HG03342 (cell line): ENCODE measurements at regions not wholly inside any gene's neighbourhood (a gene's known extent, or its start where the extent isn't known, plus 50 kb on each side); places are given as distances from the start of the nearest gene placed in this dataset.
A peak's percentile ranks its signal among the peaks of the same experiment; 100 is the strongest.
"Not testable (repeated sequence)": the region's sequence is repeated elsewhere in the genome, so short reads cannot be mapped to it uniquely, and the experiment has no call there.

ENCODE experiments used
- ATAC-seq: cut with Tn5 transposase; IDR thresholded peaks from one replicate; pipeline ENCODE4 v1.9.1; 2021; ENCODE audit warnings: mild to moderate bottlenecking, moderate library complexity; ENCODE audit not compliant: unreplicated experiment

DNA sequence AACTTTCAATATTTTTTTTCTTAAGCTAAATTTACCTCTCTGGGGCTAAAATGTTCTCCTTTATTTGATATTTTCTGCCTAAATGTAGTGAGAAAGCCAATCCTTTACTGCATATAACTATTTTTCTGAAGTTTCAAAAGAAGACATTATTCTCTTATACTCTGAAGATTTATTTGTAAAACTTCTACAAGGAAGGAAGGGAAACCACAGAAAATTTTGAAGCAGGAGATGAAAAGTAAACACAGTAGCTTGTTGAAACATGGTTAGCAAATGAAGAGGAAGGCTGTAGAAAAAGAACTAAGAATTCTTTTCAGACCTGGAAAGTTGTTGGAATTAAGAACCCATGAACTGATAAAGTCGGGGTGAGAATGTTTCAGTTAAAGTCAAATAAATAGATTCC, 330.3 kb downstream of the HGF start:
- no peak for ATAC-seq

DNA sequence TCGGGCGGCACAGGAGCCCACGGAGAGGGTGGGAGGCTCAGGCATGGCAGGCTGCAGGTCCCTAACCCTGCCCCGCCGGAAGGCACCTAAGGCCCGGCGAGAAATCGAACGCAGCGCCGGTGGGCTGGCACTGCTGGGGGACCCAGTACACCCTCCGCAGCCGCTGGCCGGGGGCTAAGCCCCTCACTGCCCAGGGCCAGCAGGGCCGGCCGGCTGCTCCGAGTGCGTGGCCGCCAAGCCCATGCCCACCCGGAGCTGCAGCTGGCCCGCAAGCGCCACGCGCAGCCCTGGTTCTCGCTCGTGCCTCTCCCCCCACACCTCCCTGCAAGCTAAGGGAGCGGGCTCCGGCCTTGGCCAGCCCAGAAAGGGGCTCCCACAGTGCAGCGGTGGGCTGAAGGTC, 332.7 kb downstream of the HGF start:
- not testable (repeated sequence) for ATAC-seq

DNA sequence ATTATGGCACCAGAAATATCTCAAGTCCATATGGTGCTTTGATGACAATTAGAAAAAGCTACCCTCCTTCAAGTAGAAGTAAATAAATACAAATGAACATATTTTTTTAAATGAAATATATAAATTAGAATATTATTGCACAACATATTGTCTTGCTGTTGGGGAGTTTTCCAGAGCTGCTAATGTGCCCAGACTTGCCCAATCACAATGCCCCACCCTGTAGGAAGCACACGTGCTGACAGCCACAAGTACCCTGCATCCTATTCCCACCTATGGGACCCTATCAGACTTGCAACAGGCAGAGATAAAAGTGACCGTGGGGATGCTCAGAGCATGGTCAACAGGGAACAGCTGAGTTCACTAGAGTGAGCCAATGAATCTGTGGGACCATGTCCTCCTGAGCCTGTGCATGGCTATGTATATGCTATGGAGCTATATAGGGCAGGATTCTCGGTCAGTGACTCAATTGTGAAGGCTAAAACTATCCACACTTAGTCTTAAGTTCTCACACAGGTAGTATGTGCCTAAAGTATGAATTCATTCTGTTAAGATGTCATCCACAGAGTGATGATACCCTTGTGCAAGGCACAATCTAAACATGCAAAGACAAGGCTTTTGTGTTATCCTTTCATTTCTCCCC, 336.0 kb downstream of the HGF start:
- ATAC-seq: no peak

DNA sequence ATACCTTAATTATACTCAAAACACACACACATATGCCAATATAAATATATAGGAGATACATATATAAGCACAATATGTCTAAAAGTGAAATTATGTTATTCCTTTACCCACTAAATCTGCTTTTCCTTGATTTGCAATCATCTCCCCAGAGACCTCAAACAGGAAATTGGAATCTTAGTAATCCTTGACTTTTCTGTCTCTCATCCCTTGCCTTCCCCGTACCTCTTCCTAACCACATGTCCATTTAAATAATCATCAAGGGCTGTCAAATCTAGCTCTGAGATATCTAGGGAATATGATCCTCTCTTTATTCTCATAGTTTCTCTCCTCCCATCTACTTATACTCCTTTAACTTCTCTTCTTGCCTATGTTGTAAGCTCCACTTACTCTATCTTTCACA, 336.6 kb downstream of the HGF start:
- ATAC-seq: no peak

DNA sequence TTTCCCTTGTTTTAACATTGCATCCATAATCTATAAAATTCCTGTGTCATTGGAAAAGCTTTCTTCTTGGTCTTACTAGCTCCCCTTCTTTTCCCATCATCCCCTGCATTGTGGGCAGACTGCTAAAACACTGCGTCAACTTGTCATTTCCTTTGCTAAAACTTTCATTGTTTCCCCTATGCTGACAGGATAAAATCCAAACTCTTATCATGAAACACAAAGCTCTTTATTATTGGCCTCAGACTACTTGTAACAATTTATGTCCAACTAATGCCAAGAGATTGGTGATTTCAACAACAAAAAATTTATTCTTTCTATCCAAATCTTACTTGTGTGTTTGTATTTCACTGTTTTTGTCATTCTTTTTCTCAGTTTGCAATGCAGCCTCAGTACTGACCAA, 339.1 kb downstream of the HGF start:
- no peak for ATAC-seq

DNA sequence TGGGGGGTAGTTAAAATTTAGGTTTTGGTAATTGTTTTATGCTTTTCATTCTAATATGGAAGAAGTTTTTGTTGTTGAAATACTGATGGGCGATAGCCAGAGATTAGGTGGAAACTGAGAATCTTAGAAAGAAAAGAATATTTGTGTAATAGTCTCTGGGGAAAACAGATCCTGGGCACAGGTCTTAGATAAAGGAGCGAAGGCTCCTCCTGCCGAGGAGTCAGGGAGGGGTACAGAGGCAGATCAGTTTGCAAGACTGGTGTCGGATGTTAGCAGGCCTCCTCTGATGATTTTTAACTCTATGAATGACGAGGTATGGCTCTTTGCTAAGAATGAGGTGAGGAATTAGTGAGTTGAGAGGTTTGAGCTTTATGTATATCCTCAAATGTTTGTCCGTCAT, 339.7 kb downstream of the HGF start:
- ATAC-seq: no peak

DNA sequence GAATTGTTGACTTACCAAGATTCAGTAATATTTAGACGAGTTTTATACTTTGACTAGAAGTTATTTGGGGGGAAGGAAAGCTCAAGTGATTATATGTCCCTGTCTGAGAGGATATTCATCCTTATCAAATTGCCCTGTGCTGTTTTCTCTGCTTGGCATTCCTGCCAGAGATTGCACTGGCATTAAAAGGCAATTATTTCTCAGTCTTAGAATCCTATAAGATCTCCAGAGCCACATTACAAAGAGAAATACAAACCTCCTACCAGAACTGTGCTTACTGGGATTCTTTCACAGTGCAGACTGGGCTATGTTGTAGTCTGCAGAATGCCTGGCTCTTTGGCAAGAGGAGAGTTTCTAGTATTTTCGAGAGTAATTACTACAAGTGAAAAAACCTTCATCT, 342.4 kb downstream of the HGF start:
- no peak for ATAC-seq

DNA sequence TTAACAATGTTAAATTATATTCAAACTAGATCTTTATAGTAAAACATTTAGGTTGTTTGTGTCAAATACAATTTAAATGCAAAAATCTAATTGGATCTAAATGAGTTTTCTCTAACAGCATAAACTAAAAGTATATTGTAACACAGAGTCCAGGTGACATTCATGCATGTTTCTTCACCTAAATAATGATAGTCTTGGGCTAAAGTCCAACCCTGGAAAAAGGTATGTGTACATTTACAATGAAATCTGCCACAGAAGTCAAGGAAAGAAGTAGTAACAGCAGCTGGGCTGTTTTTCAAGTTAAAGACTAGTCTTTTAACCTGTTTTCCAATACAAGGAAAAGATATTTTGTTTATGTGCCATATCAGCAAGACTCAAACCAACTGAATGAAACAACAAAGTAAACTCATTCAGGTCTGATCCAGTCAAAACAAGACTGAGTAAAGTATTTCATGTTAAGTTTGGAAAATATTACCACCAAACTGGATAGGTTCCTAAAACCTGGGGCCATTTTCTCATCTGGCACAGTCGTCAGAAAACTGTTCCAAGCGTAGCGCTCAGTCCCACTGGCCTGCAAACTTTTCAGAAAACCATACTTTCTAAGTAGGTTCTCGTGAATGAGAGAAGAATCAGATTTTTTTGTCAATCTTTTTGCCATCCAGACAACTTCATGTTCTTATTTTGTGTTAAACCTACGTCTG, 349.2 kb downstream of the HGF start:
- no peak for ATAC-seq

DNA sequence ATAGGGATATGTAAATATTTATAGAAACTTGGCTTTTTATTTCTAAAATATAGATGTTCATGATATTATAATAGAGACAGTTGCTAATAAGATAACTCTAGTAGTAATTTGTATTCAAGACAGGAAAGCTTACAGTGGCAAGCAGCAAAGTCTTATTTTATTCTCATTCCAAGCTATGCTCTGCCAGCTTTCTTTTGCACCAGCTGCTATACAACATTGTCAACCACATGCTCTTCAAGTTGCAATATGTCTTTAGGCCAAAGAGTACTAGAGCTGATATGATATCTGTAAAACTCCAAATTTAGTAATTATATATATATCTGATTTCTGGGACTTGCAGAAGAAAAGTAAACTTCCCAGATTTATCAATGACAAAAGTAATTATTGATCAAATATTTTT, 350.1 kb downstream of the HGF start:
- ATAC-seq: no peak

DNA sequence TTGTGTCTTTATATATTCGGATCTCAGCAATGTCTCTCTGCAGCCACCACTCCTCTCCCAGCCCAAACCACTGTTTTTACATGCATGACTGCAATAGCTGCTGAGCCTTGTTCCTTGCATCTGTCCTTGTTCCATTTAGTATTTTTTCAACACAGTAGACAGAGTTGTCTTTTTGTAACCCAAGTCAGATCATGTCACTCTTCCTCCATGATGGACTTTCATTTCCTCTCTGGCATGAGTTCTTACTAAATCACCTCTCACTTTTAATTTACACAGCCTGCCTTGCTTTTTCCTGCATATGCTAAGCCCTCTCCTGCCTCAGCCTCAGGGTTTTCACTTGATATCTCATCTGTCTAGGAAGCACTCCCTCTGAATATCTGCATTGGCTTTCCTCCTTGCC, 353.2 kb downstream of the HGF start:
- ATAC-seq: peak; percentile 52

DNA sequence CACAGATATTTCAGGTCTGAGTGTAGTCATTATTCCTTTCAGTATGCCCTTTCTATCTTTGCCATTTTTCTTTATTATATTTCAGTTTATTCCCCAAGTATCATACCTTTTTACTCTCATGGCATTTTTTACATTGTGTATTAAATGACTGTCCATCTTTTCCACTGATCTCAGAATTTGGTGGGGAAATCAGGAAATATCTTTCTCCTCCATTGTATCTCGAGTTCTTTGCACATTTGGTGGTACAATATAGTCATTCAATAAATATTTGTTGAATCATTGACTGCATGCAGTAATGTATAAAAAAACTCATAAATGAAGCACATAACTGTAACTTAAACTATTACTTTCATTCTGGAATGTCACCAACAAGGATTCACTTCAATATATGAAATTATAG, 354.7 kb downstream of the HGF start:
- ATAC-seq: no peak

DNA sequence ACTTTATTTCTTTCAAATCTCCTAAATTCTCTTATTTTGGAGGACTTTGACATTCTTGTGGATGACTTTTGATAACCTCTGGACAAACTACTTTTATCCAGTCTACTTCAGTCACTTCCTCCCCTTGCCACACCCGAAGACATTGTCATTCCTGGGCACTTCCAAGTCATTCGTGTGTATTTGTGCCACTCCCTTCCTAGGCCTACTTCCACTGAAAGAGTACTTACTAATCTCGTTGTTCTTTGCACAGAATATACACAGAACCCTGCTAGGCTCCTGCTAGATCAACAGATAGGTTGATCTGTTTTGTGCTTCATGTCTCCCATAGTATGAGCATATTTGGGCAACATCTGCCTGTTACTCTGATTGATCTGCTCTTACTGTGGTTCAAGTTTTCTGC, 355.4 kb downstream of the HGF start:
- no peak for ATAC-seq

DNA sequence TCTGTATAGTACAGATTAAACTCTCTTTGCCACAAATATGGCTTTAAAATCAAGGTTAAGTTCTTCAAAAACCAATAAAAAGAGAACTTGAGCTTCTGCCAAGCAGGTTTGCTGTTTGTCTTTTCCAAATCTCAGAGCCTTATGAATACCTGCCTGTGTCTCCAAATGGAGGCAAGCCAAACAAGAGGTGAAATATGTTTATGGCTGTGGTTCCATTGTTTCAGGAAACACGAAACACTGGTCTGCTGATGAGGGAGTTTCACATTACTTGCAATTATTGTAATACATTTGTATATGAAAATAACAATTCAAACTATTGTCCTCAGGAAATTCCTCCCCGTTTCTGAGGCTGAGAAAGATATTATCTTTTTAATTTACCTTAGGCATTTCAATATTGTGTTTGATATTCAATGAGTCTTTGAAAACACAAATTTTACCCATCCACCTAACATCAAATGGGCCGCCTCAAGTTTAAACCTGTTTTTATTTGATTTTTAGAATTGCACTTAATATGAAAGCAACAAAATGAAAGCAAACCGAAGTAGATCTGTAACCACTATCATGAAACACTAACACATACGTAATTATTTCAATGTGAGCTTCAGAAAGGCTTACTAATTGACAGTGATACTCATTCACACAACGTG, 359.3 kb downstream of the HGF start:
- no peak for ATAC-seq

DNA sequence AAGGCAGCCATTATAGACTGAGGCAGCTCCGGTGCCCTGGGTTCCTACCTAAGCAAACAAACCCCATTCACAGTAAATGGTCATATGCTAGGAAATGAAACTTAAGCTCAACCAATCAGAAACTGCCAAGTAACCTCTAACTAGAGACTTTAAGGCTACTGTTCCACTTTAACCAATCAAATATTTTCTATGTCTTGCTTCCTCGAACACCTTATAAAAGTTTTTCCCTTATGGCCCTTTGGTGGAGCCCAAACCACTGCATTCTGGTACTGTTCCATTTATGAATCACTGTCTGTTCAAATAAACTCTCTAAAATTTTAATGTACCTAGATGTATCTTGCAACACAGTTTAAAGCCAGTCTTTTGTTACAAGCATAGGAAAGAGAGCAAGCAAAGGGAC, 361.1 kb downstream of the HGF start:
- no peak for ATAC-seq

DNA sequence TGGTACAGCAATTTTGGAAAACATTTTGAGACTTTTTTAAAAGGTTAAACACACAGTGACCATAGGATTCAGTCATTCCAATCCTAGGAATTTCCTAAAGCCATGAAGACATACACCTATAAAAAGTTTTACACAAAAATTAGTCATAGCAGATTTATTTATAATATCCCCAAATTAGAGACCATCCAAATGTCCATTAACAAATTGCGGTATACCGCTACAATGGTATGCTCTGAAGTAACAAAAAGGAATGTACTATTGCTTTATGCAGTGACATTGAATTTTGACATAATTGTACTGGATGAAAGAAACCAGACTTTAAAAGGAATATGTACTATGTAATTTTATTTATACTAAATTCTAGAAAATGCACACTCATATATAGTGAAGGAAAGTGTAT, 362.8 kb downstream of the HGF start:
- no peak for ATAC-seq

DNA sequence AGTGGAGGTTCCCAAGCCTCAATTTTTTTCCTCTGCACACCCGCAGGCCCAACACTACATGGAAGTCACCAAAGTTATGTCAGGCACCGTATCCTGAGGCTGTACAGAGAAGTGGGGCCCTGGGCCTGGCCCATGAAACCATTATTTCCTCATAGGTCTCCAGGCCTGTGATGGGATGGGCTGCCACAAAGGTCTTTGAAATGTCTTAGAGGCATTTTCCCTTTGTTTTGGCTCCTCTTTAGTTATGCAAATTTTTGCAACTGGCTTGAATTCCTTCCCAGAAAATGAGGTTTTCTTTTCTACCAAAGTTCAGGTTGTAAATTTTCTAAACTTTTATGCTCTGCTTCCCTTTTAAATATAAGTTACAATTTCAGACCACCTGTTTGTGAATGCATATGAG, 365.2 kb downstream of the HGF start:
- ATAC-seq: no peak

DNA sequence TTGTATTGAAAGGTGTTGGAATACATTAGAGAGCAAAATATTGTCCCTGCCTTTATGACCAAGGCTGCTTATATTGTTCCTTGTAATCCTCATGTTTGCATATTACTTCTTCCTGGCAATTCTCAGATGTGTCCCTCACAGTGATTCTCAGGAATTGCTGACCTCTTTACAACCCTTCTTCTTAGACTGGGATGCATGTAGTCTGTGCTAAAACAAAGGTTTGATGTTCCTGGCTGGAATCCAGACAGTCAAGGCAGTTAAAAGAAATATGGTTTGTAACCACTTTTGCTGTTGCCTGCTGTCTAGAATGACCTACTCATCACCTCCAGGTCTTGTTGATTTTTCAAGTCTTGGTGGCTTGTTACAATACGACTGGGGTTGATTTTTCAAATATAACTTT, 367.6 kb downstream of the HGF start:
- no peak for ATAC-seq

DNA sequence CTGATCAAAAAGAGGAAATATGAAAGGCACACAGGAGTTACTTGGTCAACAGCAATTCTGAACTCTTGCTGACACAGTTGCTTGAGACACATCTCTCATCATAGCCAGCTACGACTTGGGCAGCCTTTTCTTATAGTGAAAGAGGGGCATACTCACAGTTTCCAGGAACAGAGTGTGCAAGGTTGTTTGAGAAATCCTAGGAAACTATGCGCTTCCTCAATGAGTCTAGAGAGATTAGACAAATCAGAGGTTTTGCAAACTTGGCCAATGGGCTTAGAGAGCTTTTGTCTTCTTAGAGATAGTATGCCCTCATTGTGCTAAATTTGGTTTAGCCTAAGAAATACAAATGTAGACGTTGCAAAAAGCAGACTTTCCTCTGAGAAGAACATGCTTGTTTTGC, 370.4 kb downstream of the HGF start:
- ATAC-seq: no peak

DNA sequence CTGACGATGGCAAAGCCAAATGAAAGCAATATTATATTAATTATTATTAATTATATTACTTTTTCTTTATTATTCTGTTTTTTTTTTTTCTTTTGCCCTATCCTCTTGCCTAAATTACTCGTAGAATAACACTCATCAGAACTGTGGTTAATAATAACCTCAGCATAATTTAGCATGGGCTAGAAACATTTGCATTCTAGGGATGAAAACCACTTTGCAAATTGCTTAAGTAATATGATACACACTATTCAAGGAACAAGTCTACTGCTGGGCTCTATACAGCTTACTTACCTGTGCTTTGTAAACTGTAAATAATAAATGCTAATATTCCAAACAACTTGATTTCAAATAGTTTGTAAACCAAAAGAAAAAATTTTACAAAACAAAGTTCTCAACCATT, 375.8 kb downstream of the HGF start:
- ATAC-seq: no peak

DNA sequence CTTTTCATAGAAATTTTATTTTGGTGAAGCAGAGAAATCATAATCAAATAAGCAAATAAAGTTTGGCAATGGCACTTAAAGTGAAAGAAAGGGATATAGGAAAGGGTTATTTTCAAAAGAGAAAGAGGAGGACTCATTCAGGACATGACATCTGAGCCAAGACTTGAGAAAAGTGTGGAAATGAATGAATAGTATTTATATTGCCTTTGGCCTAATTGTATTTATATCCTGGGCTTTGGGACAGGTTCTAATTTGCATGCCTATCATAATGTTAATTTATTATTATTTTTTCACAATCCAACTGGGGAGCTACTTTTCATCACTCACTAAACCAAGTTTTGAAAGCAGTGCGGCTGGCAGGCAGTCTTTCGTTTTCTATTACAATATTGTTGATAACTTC, 376.8 kb downstream of the HGF start:
- ATAC-seq: no peak

DNA sequence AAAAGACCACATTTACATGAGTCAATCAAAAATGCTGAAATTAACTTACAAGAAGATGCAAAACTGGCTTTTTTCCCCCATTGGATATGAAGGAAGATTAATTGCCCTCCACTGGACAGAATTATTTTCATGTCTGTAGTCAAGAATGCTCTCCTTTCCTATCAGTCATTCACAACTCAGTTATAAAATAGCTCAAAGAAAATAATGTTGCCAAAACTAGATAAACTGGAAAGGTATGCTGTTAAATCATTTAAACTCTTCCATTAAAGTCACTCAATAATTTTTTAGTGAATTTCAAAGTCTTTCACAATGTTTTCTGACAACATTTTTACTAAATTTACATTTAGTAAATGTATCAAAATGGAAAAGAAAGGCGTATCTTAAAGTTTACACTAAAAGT, 384.5 kb downstream of the HGF start:
- no peak for ATAC-seq

DNA sequence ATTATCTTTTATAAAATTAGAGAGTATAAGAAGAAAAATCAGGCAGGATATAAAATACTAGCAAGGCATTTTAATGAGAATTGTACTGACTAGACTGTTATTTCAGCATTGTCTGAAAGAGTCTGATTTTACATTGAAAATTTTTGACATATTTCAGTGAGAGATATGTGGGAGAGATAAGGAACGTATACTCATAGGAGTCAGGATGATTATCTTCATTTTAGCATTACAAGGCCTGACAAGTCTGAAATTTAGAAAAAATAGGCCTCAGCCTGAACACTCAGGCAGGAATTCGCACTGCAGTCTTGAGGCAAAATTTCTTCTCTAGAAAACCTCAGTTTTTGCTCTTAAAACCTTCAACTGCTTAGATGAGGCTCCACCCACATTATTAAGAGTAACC, 386.0 kb downstream of the HGF start:
- ATAC-seq: no peak

DNA sequence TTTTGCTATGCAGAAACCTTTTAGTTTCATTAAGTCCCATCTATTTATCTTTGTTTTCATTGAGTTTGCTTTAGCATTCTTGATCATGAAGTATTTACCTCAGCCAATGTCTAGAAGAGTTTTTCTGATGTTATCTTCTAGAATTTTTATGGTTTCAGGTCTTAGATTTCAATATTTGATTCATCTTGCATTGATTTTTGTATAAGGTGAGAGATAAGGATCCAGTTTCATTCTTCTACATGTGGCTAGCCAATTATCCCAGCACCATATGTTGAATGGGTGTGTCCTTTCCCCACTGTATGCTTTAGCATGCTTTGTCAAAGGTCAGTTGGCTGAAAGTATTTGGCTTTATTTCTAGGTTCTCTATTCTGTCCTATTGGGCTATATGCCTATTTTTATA, 395.2 kb downstream of the HGF start:
- not testable (repeated sequence) for ATAC-seq
